Activated CD4-positive, alpha-beta T cell treated with anti-CD3 and anti-CD28 coated beads for 4 hours (primary cell): ENCODE measurements at regions not wholly inside any gene's neighbourhood (a gene's known extent, or its start where the extent isn't known, plus 50 kb on each side); places are given as distances from the start of the nearest gene placed in this dataset.
"Not testable (repeated sequence)": the region's sequence is repeated elsewhere in the genome, so short reads cannot be mapped to it uniquely, and the experiment has no call there.

ENCODE experiments used
- DNase-seq, 2 donors: peaks; one replicate each; pipeline ENCODE4 v3.0.0-alpha.2; 2020

GRCh38 chr2:76159042-76159648 is 448.4 kb upstream of the GCFC2 start:
- no peak for DNase-seq

GRCh38 chr2:76157531-76157930 is 446.8 kb upstream of the GCFC2 start:
- no peak for DNase-seq

- DNase-seq: no peak
Measured at GRCh38 chr2:76154981-76155380, 444.3 kb upstream of the GCFC2 start.

- no peak for DNase-seq
Measured at GRCh38 chr2:76149846-76150245, 439.1 kb upstream of the GCFC2 start.

GRCh38 chr2:76139303-76139702 is 428.6 kb upstream of the GCFC2 start:
- not testable (repeated sequence) for DNase-seq

- DNase-seq: no peak
Measured at GRCh38 chr2:76128622-76129021, 417.9 kb upstream of the GCFC2 start.

- no peak for DNase-seq
Measured at GRCh38 chr2:76120176-76120575, 409.5 kb upstream of the GCFC2 start.

GRCh38 chr2:76089683-76090082 is 379.0 kb upstream of the GCFC2 start:
- DNase-seq: no peak

GRCh38 chr2:76083248-76083647 is 372.5 kb upstream of the GCFC2 start:
- no peak for DNase-seq

GRCh38 chr2:76082509-76082908 is 371.8 kb upstream of the GCFC2 start:
- DNase-seq: no peak

GRCh38 chr2:76080154-76080553 is 369.4 kb upstream of the GCFC2 start:
- no peak for DNase-seq

GRCh38 chr2:76075126-76075525 is 364.4 kb upstream of the GCFC2 start:
- DNase-seq: no peak

GRCh38 chr2:76073992-76074604 is 363.4 kb upstream of the GCFC2 start:
- DNase-seq: no peak

- no peak for DNase-seq
Measured at GRCh38 chr2:76050196-76050595, 339.5 kb upstream of the GCFC2 start.

GRCh38 chr2:76044701-76045100 is 334.0 kb upstream of the GCFC2 start:
- no peak for DNase-seq

GRCh38 chr2:76039505-76039904 is 328.8 kb upstream of the GCFC2 start:
- DNase-seq: no peak

- no peak for DNase-seq
Measured at GRCh38 chr2:76027761-76028160, 317.0 kb upstream of the GCFC2 start.

GRCh38 chr2:76019128-76019527 is 308.4 kb upstream of the GCFC2 start:
- no peak for DNase-seq

GRCh38 chr2:76009484-76009883 is 298.8 kb upstream of the GCFC2 start:
- DNase-seq: no peak

GRCh38 chr2:76008001-76008702 is 297.4 kb upstream of the GCFC2 start:
- no peak for DNase-seq

GRCh38 chr2:76000425-76000824 is 289.7 kb upstream of the GCFC2 start:
- no peak for DNase-seq

GRCh38 chr2:75998451-75998850 is 287.7 kb upstream of the GCFC2 start:
- DNase-seq: no peak

- DNase-seq: no peak
Measured at GRCh38 chr2:75994759-75995158, 284.0 kb upstream of the GCFC2 start.

- not testable (repeated sequence) for DNase-seq
Measured at GRCh38 chr2:75988622-75989021, 277.9 kb upstream of the GCFC2 start.
